MV-4-11 (cell line): ENCODE measurements at regions not wholly inside any gene's neighbourhood (a gene's known extent, or its start where the extent isn't known, plus 50 kb on each side); places are given as distances from the start of the nearest gene placed in this dataset.

Source experiments
- DNase-seq: peaks from one replicate; lab custom pipeline; 2025; lab: John Stamatoyannopoulos, UW

- DNase-seq, result peak; percentile 82
These were observed 179.3 kb upstream of the CIBAR2 start for GRCh38 chr16:85291302-85292148.

GRCh38 chr16:85293458-85293857 lies 181.2 kb upstream of the CIBAR2 start:
- no peak for DNase-seq

GRCh38 chr16:85293904-85294642 lies 181.8 kb upstream of the CIBAR2 start:
- DNase-seq, result peak; percentile 14

DNA sequence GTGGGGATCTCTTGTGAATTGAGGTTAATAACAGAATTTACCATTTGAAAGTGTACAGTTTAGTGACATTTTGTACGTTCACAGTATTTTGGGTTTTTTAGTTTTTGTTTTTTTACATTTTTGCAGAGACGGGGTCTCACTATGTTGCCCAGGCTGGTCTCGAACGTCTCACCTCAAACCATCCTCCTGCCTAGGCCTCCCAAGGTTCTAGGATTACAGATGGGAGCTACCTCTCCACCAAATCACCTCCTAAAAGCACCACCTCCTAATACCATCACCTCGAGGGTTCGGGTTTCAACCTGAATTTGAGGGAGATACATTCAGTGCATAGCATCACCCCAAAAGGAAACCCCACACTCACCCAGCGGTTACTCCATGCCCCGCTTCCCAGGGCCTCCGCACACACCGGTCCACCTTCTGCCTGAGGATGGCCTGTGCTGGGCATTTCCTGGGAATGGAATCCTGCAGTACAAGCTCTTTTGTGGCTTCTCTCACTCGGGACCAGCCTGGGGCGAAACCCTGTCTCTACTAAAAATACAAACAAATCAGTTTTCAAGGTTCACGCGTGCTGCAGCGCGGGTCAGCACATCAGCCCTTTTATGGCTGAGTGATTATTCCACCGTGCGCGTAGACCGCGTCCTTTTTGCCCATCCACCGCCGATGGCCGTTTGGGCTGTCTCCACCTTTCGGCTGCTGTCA lies 182.7 kb upstream of the CIBAR2 start:
- DNase-seq, result no peak

- DNase-seq, result peak; percentile 22
These were observed 184.8 kb upstream of the CIBAR2 start for GRCh38 chr16:85296859-85297660.

DNA sequence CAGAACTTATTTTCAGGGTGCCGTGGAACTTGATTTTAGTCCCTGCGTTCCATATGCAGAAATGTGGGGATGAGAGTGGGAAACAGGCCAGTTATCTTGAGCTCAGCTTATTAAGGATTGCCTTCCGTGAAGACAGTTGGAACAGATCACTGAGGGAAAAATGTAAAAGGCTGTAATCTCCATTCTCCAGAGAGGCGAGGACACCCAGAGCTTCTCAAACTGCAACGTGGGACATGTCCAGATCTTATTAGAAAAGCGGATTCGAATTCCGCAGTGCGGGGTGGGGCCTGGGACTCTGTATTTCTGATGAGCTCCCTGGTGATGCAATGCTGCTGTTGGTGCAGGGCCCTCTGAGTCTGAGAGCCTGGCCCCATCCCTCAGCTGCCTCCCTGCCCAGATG lies 185.6 kb upstream of the CIBAR2 start:
- no peak for DNase-seq

DNA sequence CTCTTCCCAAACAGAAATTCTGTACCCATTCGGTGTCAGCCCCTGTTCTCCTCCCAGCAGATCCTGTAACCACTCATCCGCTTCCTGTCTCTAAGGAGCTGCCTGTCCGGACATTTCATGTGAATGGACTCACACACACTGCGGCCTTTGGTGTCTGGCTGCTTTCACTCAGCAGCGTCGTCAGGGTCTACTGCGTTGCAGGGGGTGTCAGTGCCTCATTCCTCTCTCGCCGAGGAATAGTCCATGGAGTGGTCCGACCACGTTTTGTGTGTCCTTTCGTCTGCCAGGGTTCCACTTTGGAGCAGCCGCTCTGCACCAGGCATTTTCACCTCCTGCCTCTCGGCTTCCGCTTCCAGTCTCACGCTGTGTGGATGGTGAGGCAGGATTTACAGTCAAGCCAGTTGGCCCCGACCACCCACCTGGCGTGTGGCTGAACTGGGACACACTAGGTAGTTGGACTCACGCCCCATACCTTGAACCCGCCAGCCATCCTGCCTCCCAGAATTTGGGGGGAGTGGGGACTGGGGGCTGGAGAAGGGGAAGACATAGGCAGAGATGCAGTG lies 188.2 kb upstream of the CIBAR2 start:
- no peak for DNase-seq

DNA sequence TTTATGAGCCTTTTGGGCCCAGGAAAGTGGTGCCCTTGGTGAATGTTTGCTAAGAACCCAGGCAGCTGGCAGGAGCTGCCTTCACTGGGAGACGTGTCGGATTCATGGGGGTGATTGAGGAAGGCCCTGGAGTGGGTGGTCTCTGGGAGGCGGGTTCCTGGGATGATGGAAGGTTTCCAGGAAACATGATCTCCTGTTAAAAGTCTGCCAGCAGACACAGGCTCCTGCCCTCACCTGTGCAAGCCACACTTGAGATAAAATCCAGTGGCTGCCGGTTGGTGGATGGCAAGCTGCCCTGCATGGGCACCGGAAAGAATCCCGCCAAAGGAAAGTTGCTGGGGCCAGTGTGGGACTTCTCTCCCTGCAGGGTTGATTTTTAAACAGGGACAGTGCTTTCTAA lies 189.0 kb upstream of the CIBAR2 start:
- DNase-seq, result no peak

- DNase-seq, result no peak
These were observed 190.0 kb upstream of the CIBAR2 start for GRCh38 chr16:85302018-85302847.

- DNase-seq, result no peak
These were observed 190.6 kb upstream of the CIBAR2 start for GRCh38 chr16:85302848-85303353.

DNA sequence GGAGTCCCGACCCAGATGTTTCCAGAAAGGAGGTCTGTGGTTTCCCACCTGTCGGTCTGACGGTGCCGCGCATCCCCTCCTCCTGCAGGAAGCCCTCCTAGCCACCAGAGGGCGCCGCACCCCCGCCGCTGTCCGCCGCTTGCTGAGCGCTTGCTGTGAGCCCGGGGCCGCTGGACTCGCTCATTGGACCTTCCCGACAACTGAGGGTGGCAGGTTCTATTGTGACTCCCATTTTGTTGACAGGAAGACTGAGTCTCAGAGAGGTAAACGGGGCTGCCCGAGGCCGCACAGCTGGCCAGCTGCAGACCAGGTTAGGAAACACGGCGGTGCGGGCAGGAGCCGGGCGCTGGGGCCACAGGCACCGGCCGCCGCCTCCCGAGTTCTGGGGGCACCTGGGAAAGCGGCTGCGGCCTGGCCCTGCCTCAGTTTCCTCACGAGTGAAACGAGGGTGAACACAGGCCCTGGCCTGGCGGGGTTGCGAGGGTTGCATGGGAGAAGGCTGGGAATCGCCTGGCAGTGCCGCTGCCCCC lies 191.1 kb upstream of the CIBAR2 start:
- DNase-seq, result peak; percentile 68

DNA sequence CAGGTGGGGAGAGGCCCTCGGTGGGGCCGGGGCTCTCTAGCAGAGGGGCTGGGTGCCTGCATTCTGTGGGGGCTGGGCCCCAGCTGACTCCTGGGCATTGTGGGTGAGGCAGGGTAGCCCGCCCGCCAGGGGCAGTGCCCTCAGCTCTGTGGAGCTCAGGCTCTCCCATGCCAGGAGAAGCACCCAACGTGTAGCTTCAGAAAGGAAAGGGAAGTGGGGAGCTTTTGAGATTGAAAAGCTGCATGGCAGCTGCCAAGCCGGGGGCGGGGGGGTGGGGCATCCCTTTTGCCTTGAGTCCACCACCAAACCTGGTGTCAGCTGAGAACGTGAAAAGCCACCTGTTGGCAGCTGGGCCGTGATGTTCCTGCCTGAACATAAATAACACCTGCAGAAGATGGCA lies 192.1 kb upstream of the CIBAR2 start:
- peak; percentile 36 for DNase-seq

GRCh38 chr16:85306071-85306792 lies 194.0 kb upstream of the CIBAR2 start:
- peak; percentile 90 for DNase-seq

GRCh38 chr16:85306793-85307551 lies 194.7 kb upstream of the CIBAR2 start:
- DNase-seq, result no peak

DNA sequence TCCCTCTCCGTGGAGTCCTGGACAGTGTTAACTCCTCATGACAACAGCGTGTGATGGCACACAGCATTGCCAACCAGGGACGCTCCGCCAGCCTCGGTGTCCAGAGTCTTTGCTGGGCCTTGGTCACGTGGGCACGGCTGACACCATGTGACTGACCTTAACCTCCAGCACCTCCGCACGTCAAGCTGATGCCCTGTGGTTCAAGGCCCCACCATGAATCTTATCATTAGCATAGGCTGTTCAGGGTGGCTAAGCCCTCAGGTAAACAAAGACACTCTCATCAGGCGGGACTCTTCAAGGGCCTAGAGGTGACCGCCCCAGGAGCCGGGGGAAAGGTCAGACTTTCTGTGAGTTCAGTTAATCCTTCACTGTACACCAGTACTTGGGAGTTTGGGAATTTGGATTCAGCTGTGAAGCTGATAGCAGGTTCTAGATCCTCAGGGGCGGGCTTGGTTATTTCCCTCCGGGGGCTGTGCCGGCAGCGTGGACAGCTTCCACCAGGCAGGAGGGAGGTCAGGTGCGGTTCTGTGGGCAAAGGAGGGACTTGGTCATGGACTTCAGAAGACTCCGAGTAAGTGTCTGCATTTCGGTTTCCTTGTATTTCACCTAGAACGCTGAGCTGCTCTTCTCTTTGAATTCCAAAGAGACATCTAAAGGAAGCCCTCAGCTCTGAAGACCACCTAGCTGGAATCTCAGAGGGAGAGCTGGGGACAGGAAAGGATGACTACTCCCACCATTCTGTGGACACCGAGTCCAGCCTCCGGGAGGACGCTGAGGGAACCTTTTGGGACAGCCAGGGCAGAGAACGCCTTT lies 195.5 kb upstream of the CIBAR2 start:
- no peak for DNase-seq

DNA sequence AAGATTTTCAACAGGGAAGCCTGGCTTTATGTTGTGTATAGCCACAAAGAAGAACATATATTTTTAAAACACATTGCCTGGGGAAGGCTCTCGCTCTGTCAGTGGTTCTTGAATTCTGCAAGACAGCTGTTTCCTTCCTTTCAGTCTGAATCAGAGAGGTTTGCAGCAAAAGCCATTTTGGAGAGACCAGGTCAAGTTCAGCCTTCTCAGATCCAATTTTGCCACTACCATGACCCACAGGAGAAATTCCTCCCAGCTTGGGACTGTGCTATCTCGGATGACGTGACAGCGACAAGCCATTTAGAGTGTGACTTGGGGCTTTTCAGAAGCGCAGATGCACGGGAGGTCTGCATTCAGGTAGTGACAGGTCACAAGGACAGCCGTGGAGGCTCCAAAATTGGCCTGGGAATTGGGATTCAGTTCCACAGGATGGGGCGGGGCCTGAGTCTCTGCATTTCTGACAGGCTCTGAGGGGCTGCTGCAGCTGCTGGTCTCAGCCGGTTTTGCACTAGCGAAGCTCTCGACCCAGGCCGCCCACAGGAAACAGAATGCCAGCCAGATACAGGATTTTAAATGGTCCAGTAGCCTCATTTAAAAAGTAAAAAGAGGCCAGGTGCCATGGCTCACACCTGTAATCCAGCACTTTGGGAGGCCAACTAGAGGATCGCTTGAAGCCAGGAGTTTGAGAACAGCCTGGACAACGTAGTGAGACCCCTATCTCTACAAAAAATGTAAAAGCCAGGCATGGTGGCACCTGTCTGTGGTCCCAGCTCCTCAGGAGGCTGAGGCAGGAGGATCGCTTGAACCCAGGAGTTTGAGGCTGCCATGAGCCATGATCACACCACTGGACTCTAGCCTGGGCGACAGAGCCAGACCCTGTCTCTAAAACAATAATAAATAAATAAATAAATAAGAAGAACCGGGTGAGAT lies 196.6 kb upstream of the CIBAR2 start:
- peak; percentile 56 for DNase-seq
